ENCODE measurements at regions not wholly inside any gene's neighbourhood (a gene's known extent, or its start where the extent isn't known, plus 50 kb on each side); places are given as distances from the start of the nearest gene placed in this dataset.

DNA sequence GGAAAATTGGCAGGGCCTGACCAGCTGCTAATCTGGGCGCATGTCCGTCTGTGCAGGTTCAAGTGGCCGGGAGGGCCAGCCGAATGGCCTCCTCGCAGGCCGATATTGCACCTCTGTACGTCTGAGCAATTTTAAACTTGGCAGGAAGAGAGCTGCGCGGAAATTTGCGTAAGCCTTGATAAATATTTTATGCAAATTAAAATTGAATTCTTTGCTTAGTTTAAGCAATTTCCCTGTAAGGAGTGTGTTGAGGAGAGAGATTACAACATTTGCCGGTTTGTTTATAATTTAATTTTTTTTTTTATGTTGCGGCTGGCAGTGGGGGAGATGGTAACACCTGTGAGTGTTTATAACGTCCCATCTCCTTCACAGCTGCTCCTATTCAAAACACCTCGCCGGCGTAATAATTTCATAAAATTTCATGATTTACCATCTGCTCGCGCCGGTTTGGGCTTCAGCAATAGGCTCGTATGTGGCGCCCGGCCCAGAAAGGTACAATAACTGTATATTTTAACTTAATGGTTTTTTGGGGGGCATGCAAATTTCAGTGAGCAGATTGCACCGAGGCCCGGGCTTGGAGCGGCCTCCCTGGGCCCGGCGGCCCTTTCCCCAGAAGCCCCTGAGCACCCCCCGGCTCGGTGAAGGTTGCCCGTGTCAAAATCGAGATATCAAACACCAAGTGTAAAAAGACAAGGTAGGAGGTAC is 269.4 kb upstream of the MVB12B start:
- no peaks in the 10 kb centered on the region for H3K36me3 ChIP-seq (ENCODE audit: control insufficient read depth in 2 of 2, extremely low read depth in 1 of 2, insufficient read depth in 2 of 2, low read length in 2 of 2)
- DNase-seq (ENCODE audit: low read depth, low spot score) (no peak), FAIRE-seq (no peak)
- ChIA-PET POLR2A (no interaction called here), CTCF (no interaction called here)
- H3K9me1 ChIP-seq (replicated peaks; ENCODE audit: control insufficient read depth, extremely low read depth, insufficient read depth, low read length): no peaks in the 10 kb centered on the region
- H3K4me1 ChIP-seq (ENCODE audit: control insufficient read depth, extremely low read depth, insufficient read depth, low read length): no peaks in the 10 kb centered on the region
- H3K27ac ChIP-seq (ENCODE audit: insufficient read depth, low read depth, low read length): no peak overlapping the region
- dilution Hi-C loops (cut with MboI; ENCODE audit: extremely low pct_ligation_motif_present, low sequenced_read_pairs) (no loop called here), intact Hi-C loops (cut with micrococcal nuclease) (no loop called here)
- TF ChIP-seq POLR2AphosphoS5 (IDR thresholded peaks at IDR 0.05; ENCODE audit: insufficient read depth, low read depth, low read length) (no peak), MYC (IDR thresholded peaks at IDR 0.05; ENCODE audit: low read depth, low read length) (no peak), EZH2 (IDR thresholded peaks at IDR 0.05; ENCODE audit: borderline replicate concordance, low read depth, low read length, severe bottlenecking) (no peak), GATA2 (IDR thresholded peaks at IDR 0.05; ENCODE audit: insufficient read depth, insufficient read length, low read depth, low read length) (no peak), FOS (IDR thresholded peaks at IDR 0.05; ENCODE audit: borderline replicate concordance, insufficient read depth, low read length) (no peak), JUN (IDR thresholded peaks at IDR 0.05; ENCODE audit: borderline replicate concordance, insufficient read depth, insufficient read length, low read depth) (no peak), POLR2A (IDR thresholded peaks at IDR 0.05; ENCODE audit: low read depth, low read length) (no peak)
- TF ChIP-seq, protein P1, sequence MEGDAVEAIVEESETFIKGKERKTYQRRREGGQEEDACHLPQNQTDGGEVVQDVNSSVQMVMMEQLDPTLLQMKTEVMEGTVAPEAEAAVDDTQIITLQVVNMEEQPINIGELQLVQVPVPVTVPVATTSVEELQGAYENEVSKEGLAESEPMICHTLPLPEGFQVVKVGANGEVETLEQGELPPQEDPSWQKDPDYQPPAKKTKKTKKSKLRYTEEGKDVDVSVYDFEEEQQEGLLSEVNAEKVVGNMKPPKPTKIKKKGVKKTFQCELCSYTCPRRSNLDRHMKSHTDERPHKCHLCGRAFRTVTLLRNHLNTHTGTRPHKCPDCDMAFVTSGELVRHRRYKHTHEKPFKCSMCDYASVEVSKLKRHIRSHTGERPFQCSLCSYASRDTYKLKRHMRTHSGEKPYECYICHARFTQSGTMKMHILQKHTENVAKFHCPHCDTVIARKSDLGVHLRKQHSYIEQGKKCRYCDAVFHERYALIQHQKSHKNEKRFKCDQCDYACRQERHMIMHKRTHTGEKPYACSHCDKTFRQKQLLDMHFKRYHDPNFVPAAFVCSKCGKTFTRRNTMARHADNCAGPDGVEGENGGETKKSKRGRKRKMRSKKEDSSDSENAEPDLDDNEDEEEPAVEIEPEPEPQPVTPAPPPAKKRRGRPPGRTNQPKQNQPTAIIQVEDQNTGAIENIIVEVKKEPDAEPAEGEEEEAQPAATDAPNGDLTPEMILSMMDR (IDR thresholded peaks at IDR 0.05; ENCODE audit: extremely low read depth in 1 of 2, insufficient read depth in 1 of 2, low read depth in 1 of 2, low read length in 2 of 2): no peak
- TF ChIP-seq, protein P2, sequence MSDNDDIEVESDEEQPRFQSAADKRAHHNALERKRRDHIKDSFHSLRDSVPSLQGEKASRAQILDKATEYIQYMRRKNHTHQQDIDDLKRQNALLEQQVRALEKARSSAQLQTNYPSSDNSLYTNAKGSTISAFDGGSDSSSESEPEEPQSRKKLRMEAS (IDR thresholded peaks at IDR 0.05; ENCODE audit: insufficient read depth, insufficient read length): no peak
- no peaks in the 10 kb centered on the region for H4K20me1 ChIP-seq (replicated peaks; ENCODE audit: control insufficient read depth, extremely low read depth, insufficient read depth, low read length)
- no peaks in the 10 kb centered on the region for H3K79me2 ChIP-seq (ENCODE audit: control insufficient read depth, insufficient read depth, low read length)
- H2AFZ ChIP-seq (ENCODE audit: low read depth, low read length): no peak overlapping the region
- peaks cover 2% of the 10 kb centered on the region in 2 experiments for H3K27me3 ChIP-seq (ENCODE audit: control insufficient read depth in 2 of 2, insufficient read depth in 2 of 2, low read length in 2 of 2)
- no peaks in the 10 kb centered on the region for H3K9me3 ChIP-seq (replicated peaks; ENCODE audit: control insufficient read depth, insufficient read depth, low read length)
- no peak overlapping the region for H3K4me2 ChIP-seq (ENCODE audit: insufficient read depth, low read length)
- no TSS peak for BruUV-seq (replicated peaks)
- no peak overlapping the region for H3K9ac ChIP-seq (replicated peaks; ENCODE audit: extremely low read depth, insufficient read depth, low read length)
- H3K4me3 ChIP-seq (replicated peaks in 1 of 3; ENCODE audit: insufficient read depth in 1 of 3, low read depth in 1 of 3, low read length in 3 of 3): no peak overlapping the region

Measured in endothelial cell of umbilical vein (primary cell).